GM12878 (cell line): ENCODE measurements at regions not wholly inside any gene's neighbourhood (a gene's known extent, or its start where the extent isn't known, plus 50 kb on each side); places are given as distances from the start of the nearest gene placed in this dataset.

ENCODE experiments used
- ATAC-seq: fragments of 200-7000 bp; cut with Tn5 transposase; 3 replicates; pipeline ENCODE4 v1.9.1; 2020; ENCODE audit warnings: mild to moderate bottlenecking, moderate library complexity
- BruUV-seq: library from RNA; stranded (reverse); fragments of 400-500 nt; replicated peaks from 2 replicates; lab custom pipeline; 2021; lab: Mats Ljungman, UMichigan
- CTCF ChIA-PET: fragments of 300-600 bp; sonication (Branson Sonifier 250); formaldehyde crosslinking; extraction: SDS; loops from one replicate; lab custom pipeline; 2021; ENCODE audit warnings: inconsistent platforms; lab: Yijun Ruan, JAX
- POLR2A ChIA-PET: fragments of 350-600 bp; formaldehyde crosslinking; extraction: SDS; loops from one replicate; lab custom pipeline; 2021; ENCODE audit warnings: inconsistent platforms; lab: Charles Lee
- RAD21 ChIA-PET: fragments of 300-600 bp; sonication (Branson Sonifier 250); formaldehyde crosslinking; loops from one replicate; lab custom pipeline; 2023; ENCODE audit warnings: antibody characterized with exemption; ENCODE audit not compliant: unreplicated experiment; lab: Charles Lee
- SMC1A ChIA-PET: fragments of 300-600 bp; sonication (Branson Sonifier 250); formaldehyde crosslinking; loops from one replicate; lab custom pipeline; 2023; ENCODE audit not compliant: unreplicated experiment, uncharacterized antibody; lab: Charles Lee
- DNase-seq: peaks from one replicate; pipeline ENCODE4 v3.0.0-alpha.2; 2011; ENCODE audit warnings: low read depth, low spot score
- FAIRE-seq: peaks from 3 replicates; lab custom pipeline; 2011; peaks lifted over from hg19 to GRCh38; lab: Jason Lieb, UNC
- H2AFZ ChIP-seq: 2 replicates; pipeline ENCODE4 v1.6.0; 2011; ENCODE audit warnings: low read depth, low read length, control low read depth; ENCODE audit not compliant: control insufficient read depth
- H3K27ac ChIP-seq: 2 replicates; pipeline ENCODE4 v1.5.1; 2011; ENCODE audit warnings: control low read depth; ENCODE audit not compliant: control insufficient read depth, insufficient read depth
- H3K27me3 ChIP-seq, 2 experiments: replicated peaks in 1 of 2; 2 replicates each; pipeline versions ENCODE4 v1.6.0 to v1.6.1; 2011; ENCODE audit warnings: low read length in 1 of 2; ENCODE audit not compliant: control insufficient read depth in 2 of 2, insufficient read depth in 2 of 2
- H3K36me3 ChIP-seq, 2 experiments: 2 replicates each; pipeline ENCODE4 v1.5.1; 2011; ENCODE audit warnings: low read length in 1 of 2; ENCODE audit not compliant: control insufficient read depth in 2 of 2, insufficient read depth in 2 of 2
- H3K4me1 ChIP-seq: 2 replicates; pipeline ENCODE4 v1.6.1; 2011; ENCODE audit warnings: mild to moderate bottlenecking, low read length, moderate library complexity, mixed read lengths; ENCODE audit not compliant: control insufficient read depth, insufficient read depth
- H3K4me2 ChIP-seq: 2 replicates; pipeline ENCODE4 v1.6.0; 2011; ENCODE audit warnings: control low read depth; ENCODE audit not compliant: control insufficient read depth, insufficient read depth
- H3K4me3 ChIP-seq: fragments of 200-600 bp; sonication (generic); 2 replicates; pipeline ENCODE4 v1.5.1; 2016
- H3K79me2 ChIP-seq: 2 replicates; pipeline ENCODE4 v1.6.0; 2011; ENCODE audit warnings: low read length; ENCODE audit not compliant: control insufficient read depth, insufficient read depth
- H3K9ac ChIP-seq: 2 replicates; pipeline ENCODE4 v1.8.0; 2011; ENCODE audit warnings: low read length, control low read depth, mixed read lengths; ENCODE audit not compliant: control insufficient read depth, insufficient read depth
- H3K9me3 ChIP-seq: replicated peaks from 3 replicates; pipeline ENCODE4 v1.5.1; 2011; ENCODE audit warnings: mild to moderate bottlenecking, low read length; ENCODE audit not compliant: control insufficient read depth, insufficient read depth
- H4K20me1 ChIP-seq: 2 replicates; pipeline ENCODE4 v1.6.0; 2011; ENCODE audit not compliant: control insufficient read depth, insufficient read depth
- BCL3 ChIP-seq: IDR thresholded peaks from 2 replicates; pipeline ENCODE4 v1.6.1; 2011; ENCODE audit warnings: borderline replicate concordance, low read depth, mild to moderate bottlenecking, moderate library complexity, low read length; ENCODE audit not compliant: insufficient read depth, poor library complexity, severe bottlenecking
- CHD1 ChIP-seq: IDR thresholded peaks from 2 replicates; pipeline ENCODE4 v1.6.1; 2012; ENCODE audit warnings: low read depth, low read length, improper control_type of control experiment
- FOXM1 ChIP-seq: IDR thresholded peaks from 2 replicates; pipeline ENCODE4 v1.6.1; 2012; ENCODE audit warnings: low read depth, mild to moderate bottlenecking, inconsistent platforms, low read length, moderate library complexity
- HSF1 ChIP-seq: fragments of 150-350 bp; IDR thresholded peaks from 2 replicates; pipeline ENCODE4 v1.6.1; 2014; ENCODE audit warnings: mild to moderate bottlenecking, low read depth, low read length
- JUNB ChIP-seq: IDR thresholded peaks from 2 replicates; pipeline ENCODE4 v1.6.1; 2016; ENCODE audit warnings: antibody characterized with exemption, mild to moderate bottlenecking
- MEF2A ChIP-seq: IDR thresholded peaks from 2 replicates; pipeline ENCODE4 v1.6.1; 2011; ENCODE audit warnings: low read depth, mild to moderate bottlenecking, low read length, moderate library complexity; ENCODE audit not compliant: insufficient read depth
- MTA2 ChIP-seq: fragments of 450-650 bp; IDR thresholded peaks from 2 replicates; pipeline ENCODE4 v1.6.1; 2016; ENCODE audit warnings: low read depth, mild to moderate bottlenecking, moderate library complexity
- MYC ChIP-seq: IDR thresholded peaks from 2 replicates; pipeline ENCODE4 v1.6.1; 2011; ENCODE audit warnings: mild to moderate bottlenecking, low read length, moderate library complexity, inconsistent platforms; ENCODE audit not compliant: insufficient read depth, insufficient replicate concordance, insufficient read length, severe bottlenecking
- NFIC ChIP-seq: IDR thresholded peaks from 2 replicates; pipeline ENCODE4 v1.6.1; 2012; ENCODE audit warnings: low read depth, mild to moderate bottlenecking, inconsistent platforms, low read length, moderate library complexity
- RUNX3 ChIP-seq: IDR thresholded peaks from 2 replicates; pipeline ENCODE4 v1.6.1; 2012; ENCODE audit warnings: low read length, inconsistent platforms
- SMAD5 ChIP-seq: IDR thresholded peaks from 2 replicates; pipeline ENCODE4 v1.6.1; 2016; ENCODE audit warnings: antibody characterized with exemption, low read depth
- TBL1XR1 ChIP-seq: IDR thresholded peaks from 2 replicates; pipeline ENCODE4 v1.6.1; 2012; ENCODE audit warnings: low read depth, low read length, improper control_type of control experiment
- USF1 ChIP-seq: IDR thresholded peaks from 2 replicates; pipeline ENCODE4 v1.6.1; 2011; ENCODE audit warnings: borderline replicate concordance, low read depth, mild to moderate bottlenecking, moderate library complexity, mixed read lengths, low read length; ENCODE audit not compliant: insufficient read depth; ENCODE audit errors: extremely low read length
- ZBED1 ChIP-seq: IDR thresholded peaks from 2 replicates; pipeline ENCODE4 v1.6.1; 2016; ENCODE audit warnings: borderline replicate concordance
- WGBS: methylation state at CpG from one replicate; pipeline ENCODE4 v1.1.6; 2016; ENCODE audit warnings: low lambda C conversion rate; ENCODE audit not compliant: insufficient replicate concordance, insufficient coverage; ENCODE audit errors: missing lambda C conversion rate; 5-methylcytosine and 5-hydroxymethylcytosine counted together
- in situ Hi-C: fragments of 300-500 bp; cut with MboI; formaldehyde crosslinking; loops from 9 replicates; pipeline ENCODE4 v1.14.3; 2018; ENCODE audit warnings: mixed read lengths
- intact Hi-C: fragments of 100-400 bp; cut with micrococcal nuclease; formaldehyde crosslinking; loops from one replicate; pipeline ENCODE4 v1.14.2; 2022; ENCODE audit not compliant: unreplicated experiment

GRCh38 chr4:116386856-116387255 lies 698.5 kb downstream of the TRAM1L1 start:
- SMC1A ChIA-PET: no interaction called here
- TF ChIP-seq ZBED1 (no peak), MEF2A (peak; percentile 32; the same call in 1 of the 2 replicates), RUNX3 (peak; percentile 71; the same call in 1 of the 2 replicates), JUNB (peak; percentile 52), FOXM1 (peak; percentile 36; the same call in 1 of the 2 replicates), SMAD5 (no peak), NFIC (peak; percentile 64), USF1 (no peak)
- TF ChIP-seq, all 136 proteins: peak for 5
- ATAC-seq: 0 out of 3 replicates have a peak, but pooled peaks have one; percentile 10
- intact Hi-C loops (no loop called here), in situ Hi-C loops (no loop called here)
- no peak for FAIRE-seq
- Histone ChIP-seq H4K20me1 (no peaks in the 10 kb centered on the region), H2AFZ (no peak overlapping the region), H3K4me3 (no peak overlapping the region), H3K27me3 (no peaks in the 10 kb centered on the region), H3K9me3 (no peaks in the 10 kb centered on the region), H3K9ac (no peak overlapping the region), H3K79me2 (no peaks in the 10 kb centered on the region), H3K4me1 (no peaks in the 10 kb centered on the region), H3K4me2 (no peak overlapping the region), H3K36me3 (no peaks in the 10 kb centered on the region), H3K27ac (no peak overlapping the region)
- DNase-seq: no peak
- ChIA-PET RAD21 (no interaction called here), CTCF (no interaction called here), POLR2A (no interaction called here)
- BruUV-seq: no TSS peak
- WGBS: 0% methylated on average over 1 of the region's 1 CpG

- SMC1A ChIA-PET: no interaction called here
- POLR2A ChIA-PET: no interaction called here
- WGBS: 59% methylated on average over 6 of the region's 6 CpGs
- RAD21 ChIA-PET: no interaction called here
- Histone ChIP-seq H3K9me3 (no peaks in the 10 kb centered on the region), H3K9ac (no peak overlapping the region), H4K20me1 (no peaks in the 10 kb centered on the region), H3K79me2 (no peaks in the 10 kb centered on the region), H3K27ac (no peak overlapping the region), H3K27me3 (no peaks in the 10 kb centered on the region), H3K4me1 (no peaks in the 10 kb centered on the region), H3K4me2 (no peak overlapping the region), H3K4me3 (no peak overlapping the region), H2AFZ (no peak overlapping the region), H3K36me3 (no peaks in the 10 kb centered on the region)
- intact Hi-C loops (no loop called here), in situ Hi-C loops (no loop called here)
- CTCF ChIA-PET: no interaction called here
- FAIRE-seq: no peak
- no peak for DNase-seq
- BruUV-seq: no TSS peak
- ATAC-seq: no peak
- no peak for TF ChIP-seq MTA2
- no peak for TF ChIP-seq BCL3
- no peak for TF ChIP-seq HSF1
- no peak for TF ChIP-seq TBL1XR1
- TF ChIP-seq CHD1: no peak
- no peak for TF ChIP-seq MYC
These were observed 699.8 kb downstream of the TRAM1L1 start for GRCh38 chr4:116385583-116385982.
